Calu3 (cell line): ENCODE measurements at regions not wholly inside any gene's neighbourhood (a gene's known extent, or its start where the extent isn't known, plus 50 kb on each side); places are given as distances from the start of the nearest gene placed in this dataset.

Experiments
- BruUV-seq: library from RNA; stranded (reverse); fragments of 400-500 nt; replicated peaks from 2 replicates; lab custom pipeline; 2021; lab: Mats Ljungman, UMichigan
- CTCF ChIA-PET: fragments of 300-600 bp; sonication (Branson Sonifier 250); formaldehyde crosslinking; loops from one replicate; lab custom pipeline; 2022; ENCODE audit warnings: antibody characterized with exemption; lab: Charles Lee
- DNase-seq: peaks from one replicate; pipeline ENCODE4 v3.0.0; 2022
- H3K27ac Mint-ChIP-seq: one replicate; pipeline ENCODE4 v1.8.0; 2022; ENCODE audit warnings: mixed read lengths; ENCODE audit not compliant: unreplicated experiment
- H3K27me3 Mint-ChIP-seq: one replicate; pipeline ENCODE4 v1.8.0; 2022; ENCODE audit warnings: mixed read lengths; ENCODE audit not compliant: unreplicated experiment
- H3K36me3 Mint-ChIP-seq: one replicate; pipeline ENCODE4 v1.8.0; 2022; ENCODE audit warnings: mild to moderate bottlenecking, moderate library complexity, mixed read lengths; ENCODE audit not compliant: insufficient read depth, unreplicated experiment
- H3K4me1 Mint-ChIP-seq: one replicate; pipeline ENCODE4 v1.8.0; 2022; ENCODE audit warnings: mild to moderate bottlenecking, low read depth, mixed read lengths; ENCODE audit not compliant: unreplicated experiment
- H3K4me3 Mint-ChIP-seq: one replicate; pipeline ENCODE4 v1.8.0; 2022; ENCODE audit warnings: mild to moderate bottlenecking, low read depth, moderate library complexity, mixed read lengths; ENCODE audit not compliant: unreplicated experiment
- H3K9me3 Mint-ChIP-seq: one replicate; pipeline ENCODE4 v1.8.0; 2022; ENCODE audit warnings: low read depth, mixed read lengths; ENCODE audit not compliant: unreplicated experiment
- intact Hi-C: fragments of 100-400 bp; cut with micrococcal nuclease; formaldehyde crosslinking; loops from one replicate; pipeline ENCODE4 v1.10.0; 2022; ENCODE audit not compliant: unreplicated experiment
- TF ChIP-seq, protein P1 (sequence below): fragments of 200-600 bp; IDR thresholded peaks from one replicate; pipeline ENCODE4 v1.8.0; 2022; ENCODE audit warnings: antibody characterized with exemption; ENCODE audit not compliant: unreplicated experiment

DNA sequence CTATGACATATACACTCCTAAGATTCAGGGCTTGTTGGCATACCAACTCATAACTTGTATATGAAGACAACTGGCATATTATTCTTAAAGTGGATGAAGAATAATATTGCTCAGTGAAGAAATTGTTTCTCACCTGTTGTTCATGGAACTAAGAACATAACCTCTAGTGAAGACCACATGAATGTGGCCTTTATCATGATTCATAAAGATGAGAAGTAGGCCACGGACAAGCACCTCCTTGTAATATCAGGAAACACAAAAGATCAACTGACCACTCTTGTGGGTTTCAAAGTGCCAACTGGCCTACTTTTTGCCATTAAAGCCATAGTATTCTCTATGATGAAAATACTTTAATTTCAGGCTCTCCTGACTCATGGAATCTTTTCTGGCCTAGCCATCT, 407.4 kb downstream of the GRB14 start:
- no peaks in the 10 kb centered on the region for H3K9me3 Mint-ChIP-seq
- no peaks in the 10 kb centered on the region for H3K27me3 Mint-ChIP-seq
- no peak overlapping the region for H3K27ac Mint-ChIP-seq
- intact Hi-C loops = no loop called here
- CTCF ChIA-PET = no interaction called here
- no peaks in the 10 kb centered on the region for H3K36me3 Mint-ChIP-seq
- H3K4me1 Mint-ChIP-seq = no peaks in the 10 kb centered on the region
- no TSS peak for BruUV-seq
- TF ChIP-seq, protein P1, sequence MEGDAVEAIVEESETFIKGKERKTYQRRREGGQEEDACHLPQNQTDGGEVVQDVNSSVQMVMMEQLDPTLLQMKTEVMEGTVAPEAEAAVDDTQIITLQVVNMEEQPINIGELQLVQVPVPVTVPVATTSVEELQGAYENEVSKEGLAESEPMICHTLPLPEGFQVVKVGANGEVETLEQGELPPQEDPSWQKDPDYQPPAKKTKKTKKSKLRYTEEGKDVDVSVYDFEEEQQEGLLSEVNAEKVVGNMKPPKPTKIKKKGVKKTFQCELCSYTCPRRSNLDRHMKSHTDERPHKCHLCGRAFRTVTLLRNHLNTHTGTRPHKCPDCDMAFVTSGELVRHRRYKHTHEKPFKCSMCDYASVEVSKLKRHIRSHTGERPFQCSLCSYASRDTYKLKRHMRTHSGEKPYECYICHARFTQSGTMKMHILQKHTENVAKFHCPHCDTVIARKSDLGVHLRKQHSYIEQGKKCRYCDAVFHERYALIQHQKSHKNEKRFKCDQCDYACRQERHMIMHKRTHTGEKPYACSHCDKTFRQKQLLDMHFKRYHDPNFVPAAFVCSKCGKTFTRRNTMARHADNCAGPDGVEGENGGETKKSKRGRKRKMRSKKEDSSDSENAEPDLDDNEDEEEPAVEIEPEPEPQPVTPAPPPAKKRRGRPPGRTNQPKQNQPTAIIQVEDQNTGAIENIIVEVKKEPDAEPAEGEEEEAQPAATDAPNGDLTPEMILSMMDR = no peak
- DNase-seq = no peak
- no peak overlapping the region for H3K4me3 Mint-ChIP-seq

- H3K36me3 Mint-ChIP-seq = no peaks in the 10 kb centered on the region
- no peak overlapping the region for H3K4me3 Mint-ChIP-seq
- intact Hi-C loops = no loop called here
- H3K27ac Mint-ChIP-seq = no peak overlapping the region
- DNase-seq = no peak
- CTCF ChIA-PET = no interaction called here
- no peaks in the 10 kb centered on the region for H3K9me3 Mint-ChIP-seq
- peaks cover 8% of the 10 kb centered on the region for H3K4me1 Mint-ChIP-seq
- BruUV-seq = no TSS peak
- TF ChIP-seq, protein P1 = no peak
- no peaks in the 10 kb centered on the region for H3K27me3 Mint-ChIP-seq
These were observed 415.9 kb downstream of the GRB14 start for GRCh38 chr2:164205347-164205746.

DNA sequence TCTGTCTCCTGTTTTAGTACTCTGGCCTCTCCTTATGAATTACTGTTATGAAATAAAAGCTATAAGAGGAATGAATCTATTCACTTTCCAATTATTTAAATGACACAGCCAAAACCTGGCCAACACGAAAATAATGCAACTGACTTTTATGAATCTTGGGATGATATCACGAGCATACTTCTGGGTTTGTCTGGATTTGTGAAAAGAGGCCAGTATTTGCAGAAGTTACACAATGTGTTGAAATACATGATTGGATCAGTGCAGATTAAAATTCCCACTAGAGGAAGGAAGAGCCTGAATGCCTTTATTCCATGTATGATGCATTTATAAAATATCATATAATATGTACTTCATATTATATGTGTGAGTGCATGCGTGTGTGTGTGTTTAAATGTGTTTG, 418.2 kb downstream of the GRB14 start:
- no peaks in the 10 kb centered on the region for H3K9me3 Mint-ChIP-seq
- H3K36me3 Mint-ChIP-seq = no peaks in the 10 kb centered on the region
- H3K27me3 Mint-ChIP-seq = no peaks in the 10 kb centered on the region
- H3K4me1 Mint-ChIP-seq = peaks cover 8% of the 10 kb centered on the region
- intact Hi-C loops = no loop called here
- H3K27ac Mint-ChIP-seq = no peak overlapping the region
- no TSS peak for BruUV-seq
- DNase-seq = no peak
- TF ChIP-seq, protein P1 = no peak
- CTCF ChIA-PET = no interaction called here
- no peak overlapping the region for H3K4me3 Mint-ChIP-seq

DNA sequence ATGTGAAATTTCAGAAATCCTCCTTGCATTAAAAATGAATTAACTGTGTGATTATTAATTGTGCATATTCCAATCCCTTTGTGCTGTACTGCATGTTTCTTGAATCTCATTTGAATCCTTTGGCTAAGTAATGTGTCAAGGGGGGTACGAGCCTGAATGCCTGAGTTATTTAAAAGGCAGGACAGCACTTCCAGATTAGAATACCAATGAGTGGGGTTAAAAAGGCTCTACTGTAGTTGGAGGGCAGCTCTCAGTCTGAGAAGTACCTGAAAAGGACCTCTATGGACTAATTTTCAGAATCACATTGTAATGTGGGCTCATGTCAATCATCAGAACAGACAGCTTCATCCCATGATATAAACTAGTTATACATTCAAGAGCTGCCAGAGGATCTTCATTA, 423.0 kb downstream of the GRB14 start:
- TF ChIP-seq, protein P1 = no peak
- no peak for DNase-seq
- CTCF ChIA-PET = no interaction called here
- Mint-ChIP-seq H3K4me3 (no peak overlapping the region), H3K9me3 (no peaks in the 10 kb centered on the region), H3K27me3 (no peaks in the 10 kb centered on the region), H3K4me1 (no peaks in the 10 kb centered on the region), H3K27ac (no peak overlapping the region), H3K36me3 (no peaks in the 10 kb centered on the region)
- intact Hi-C loops = no loop called here
- BruUV-seq = no TSS peak
